OCI-LY1 (cell line): ENCODE measurements at regions not wholly inside any gene's neighbourhood (a gene's known extent, or its start where the extent isn't known, plus 50 kb on each side); places are given as distances from the start of the nearest gene placed in this dataset.

ENCODE experiments used
- EZH2 ChIP-seq: fragments of 200-600 bp; sonication (generic), shearing (Covaris generic); IDR thresholded peaks from 2 replicates; pipeline ENCODE4 v1.8.0; 2017; ENCODE audit warnings: borderline replicate concordance, mixed run types, mild to moderate bottlenecking, antibody characterized with exemption, low read length, moderate library complexity, mixed read lengths
- TF ChIP-seq, protein P1 (sequence below): fragments of 200-600 bp; sonication (generic), shearing (Covaris generic); IDR thresholded peaks from 2 replicates; pipeline ENCODE4 v1.5.1; 2017; ENCODE audit warnings: mild to moderate bottlenecking, antibody characterized with exemption, low read length, moderate library complexity, mixed read lengths

DNA sequence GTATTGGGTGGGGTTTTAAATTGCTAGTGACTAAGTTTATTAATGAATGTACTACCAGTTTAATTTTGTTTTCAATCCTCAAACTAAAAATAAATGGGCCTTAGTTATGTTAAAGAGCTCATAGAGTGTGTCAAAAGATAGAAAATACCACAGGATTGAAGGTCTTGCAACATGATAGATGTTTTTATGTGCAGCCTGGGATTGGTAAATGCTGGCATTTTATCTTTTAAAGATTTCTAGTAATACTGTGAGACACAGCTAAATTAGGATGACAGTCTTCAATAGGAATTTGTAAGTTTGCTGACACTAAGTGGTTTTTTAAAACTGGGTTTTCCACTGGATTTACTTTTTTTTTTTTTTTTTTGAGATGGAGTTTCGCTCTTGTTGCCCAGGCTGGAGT lies 122.3 kb downstream of the HAUS1 start:
- TF ChIP-seq, protein P1, sequence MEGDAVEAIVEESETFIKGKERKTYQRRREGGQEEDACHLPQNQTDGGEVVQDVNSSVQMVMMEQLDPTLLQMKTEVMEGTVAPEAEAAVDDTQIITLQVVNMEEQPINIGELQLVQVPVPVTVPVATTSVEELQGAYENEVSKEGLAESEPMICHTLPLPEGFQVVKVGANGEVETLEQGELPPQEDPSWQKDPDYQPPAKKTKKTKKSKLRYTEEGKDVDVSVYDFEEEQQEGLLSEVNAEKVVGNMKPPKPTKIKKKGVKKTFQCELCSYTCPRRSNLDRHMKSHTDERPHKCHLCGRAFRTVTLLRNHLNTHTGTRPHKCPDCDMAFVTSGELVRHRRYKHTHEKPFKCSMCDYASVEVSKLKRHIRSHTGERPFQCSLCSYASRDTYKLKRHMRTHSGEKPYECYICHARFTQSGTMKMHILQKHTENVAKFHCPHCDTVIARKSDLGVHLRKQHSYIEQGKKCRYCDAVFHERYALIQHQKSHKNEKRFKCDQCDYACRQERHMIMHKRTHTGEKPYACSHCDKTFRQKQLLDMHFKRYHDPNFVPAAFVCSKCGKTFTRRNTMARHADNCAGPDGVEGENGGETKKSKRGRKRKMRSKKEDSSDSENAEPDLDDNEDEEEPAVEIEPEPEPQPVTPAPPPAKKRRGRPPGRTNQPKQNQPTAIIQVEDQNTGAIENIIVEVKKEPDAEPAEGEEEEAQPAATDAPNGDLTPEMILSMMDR: no peak
- TF ChIP-seq EZH2: no peak
